GM12878 (cell line): ENCODE measurements at regions not wholly inside any gene's neighbourhood (a gene's known extent, or its start where the extent isn't known, plus 50 kb on each side); places are given as distances from the start of the nearest gene placed in this dataset.

Experiments used
- ATAC-seq: fragments of 200-7000 bp; cut with Tn5 transposase; 3 replicates; pipeline ENCODE4 v1.9.1; 2020; ENCODE audit warnings: mild to moderate bottlenecking, moderate library complexity
- BruUV-seq: library from RNA; stranded (reverse); fragments of 400-500 nt; replicated peaks from 2 replicates; lab custom pipeline; 2021; lab: Mats Ljungman, UMichigan
- CTCF ChIA-PET: fragments of 300-600 bp; sonication (Branson Sonifier 250); formaldehyde crosslinking; extraction: SDS; loops from one replicate; lab custom pipeline; 2021; ENCODE audit warnings: inconsistent platforms; lab: Yijun Ruan, JAX
- POLR2A ChIA-PET: fragments of 350-600 bp; formaldehyde crosslinking; extraction: SDS; loops from one replicate; lab custom pipeline; 2021; ENCODE audit warnings: inconsistent platforms; lab: Charles Lee
- RAD21 ChIA-PET: fragments of 300-600 bp; sonication (Branson Sonifier 250); formaldehyde crosslinking; loops from one replicate; lab custom pipeline; 2023; ENCODE audit warnings: antibody characterized with exemption; ENCODE audit not compliant: unreplicated experiment; lab: Charles Lee
- SMC1A ChIA-PET: fragments of 300-600 bp; sonication (Branson Sonifier 250); formaldehyde crosslinking; loops from one replicate; lab custom pipeline; 2023; ENCODE audit not compliant: unreplicated experiment, uncharacterized antibody; lab: Charles Lee
- DNase-seq: peaks from one replicate; pipeline ENCODE4 v3.0.0-alpha.2; 2011; ENCODE audit warnings: low read depth, low spot score
- FAIRE-seq: peaks from 3 replicates; lab custom pipeline; 2011; peaks lifted over from hg19 to GRCh38; lab: Jason Lieb, UNC
- H2AFZ ChIP-seq: 2 replicates; pipeline ENCODE4 v1.6.0; 2011; ENCODE audit warnings: low read depth, low read length, control low read depth; ENCODE audit not compliant: control insufficient read depth
- H3K27ac ChIP-seq: 2 replicates; pipeline ENCODE4 v1.5.1; 2011; ENCODE audit warnings: control low read depth; ENCODE audit not compliant: control insufficient read depth, insufficient read depth
- H3K27me3 ChIP-seq, 2 experiments: replicated peaks in 1 of 2; 2 replicates each; pipeline versions ENCODE4 v1.6.0 to v1.6.1; 2011; ENCODE audit warnings: low read length in 1 of 2; ENCODE audit not compliant: control insufficient read depth in 2 of 2, insufficient read depth in 2 of 2
- H3K36me3 ChIP-seq, 2 experiments: 2 replicates each; pipeline ENCODE4 v1.5.1; 2011; ENCODE audit warnings: low read length in 1 of 2; ENCODE audit not compliant: control insufficient read depth in 2 of 2, insufficient read depth in 2 of 2
- H3K4me1 ChIP-seq: 2 replicates; pipeline ENCODE4 v1.6.1; 2011; ENCODE audit warnings: mild to moderate bottlenecking, low read length, moderate library complexity, mixed read lengths; ENCODE audit not compliant: control insufficient read depth, insufficient read depth
- H3K4me2 ChIP-seq: 2 replicates; pipeline ENCODE4 v1.6.0; 2011; ENCODE audit warnings: control low read depth; ENCODE audit not compliant: control insufficient read depth, insufficient read depth
- H3K4me3 ChIP-seq: fragments of 200-600 bp; sonication (generic); 2 replicates; pipeline ENCODE4 v1.5.1; 2016
- H3K79me2 ChIP-seq: 2 replicates; pipeline ENCODE4 v1.6.0; 2011; ENCODE audit warnings: low read length; ENCODE audit not compliant: control insufficient read depth, insufficient read depth
- H3K9ac ChIP-seq: 2 replicates; pipeline ENCODE4 v1.8.0; 2011; ENCODE audit warnings: low read length, control low read depth, mixed read lengths; ENCODE audit not compliant: control insufficient read depth, insufficient read depth
- H3K9me3 ChIP-seq: replicated peaks from 3 replicates; pipeline ENCODE4 v1.5.1; 2011; ENCODE audit warnings: mild to moderate bottlenecking, low read length; ENCODE audit not compliant: control insufficient read depth, insufficient read depth
- H4K20me1 ChIP-seq: 2 replicates; pipeline ENCODE4 v1.6.0; 2011; ENCODE audit not compliant: control insufficient read depth, insufficient read depth
- BCL11A ChIP-seq: IDR thresholded peaks from 2 replicates; pipeline ENCODE4 v1.6.1; 2011; ENCODE audit warnings: low read depth, low read length
- CBFB ChIP-seq: IDR thresholded peaks from 2 replicates; pipeline ENCODE4 v1.6.1; 2016; ENCODE audit warnings: antibody characterized with exemption, low read depth
- NKRF ChIP-seq: fragments of 450-650 bp; conservative IDR thresholded peaks from 2 replicates; pipeline ENCODE4 v1.6.1; 2017; ENCODE audit warnings: mild to moderate bottlenecking, moderate library complexity
- TCF3 ChIP-seq: IDR thresholded peaks from 2 replicates; pipeline ENCODE4 v1.6.1; 2012; ENCODE audit warnings: low read depth, mild to moderate bottlenecking, low read length, borderline replicate concordance; ENCODE audit not compliant: insufficient read depth
- WGBS: methylation state at CpG from one replicate; pipeline ENCODE4 v1.1.6; 2016; ENCODE audit warnings: low lambda C conversion rate; ENCODE audit not compliant: insufficient replicate concordance, insufficient coverage; ENCODE audit errors: missing lambda C conversion rate; 5-methylcytosine and 5-hydroxymethylcytosine counted together
- in situ Hi-C: fragments of 300-500 bp; cut with MboI; formaldehyde crosslinking; loops from 9 replicates; pipeline ENCODE4 v1.14.3; 2018; ENCODE audit warnings: mixed read lengths
- intact Hi-C: fragments of 100-400 bp; cut with micrococcal nuclease; formaldehyde crosslinking; loops from one replicate; pipeline ENCODE4 v1.14.2; 2022; ENCODE audit not compliant: unreplicated experiment

DNA sequence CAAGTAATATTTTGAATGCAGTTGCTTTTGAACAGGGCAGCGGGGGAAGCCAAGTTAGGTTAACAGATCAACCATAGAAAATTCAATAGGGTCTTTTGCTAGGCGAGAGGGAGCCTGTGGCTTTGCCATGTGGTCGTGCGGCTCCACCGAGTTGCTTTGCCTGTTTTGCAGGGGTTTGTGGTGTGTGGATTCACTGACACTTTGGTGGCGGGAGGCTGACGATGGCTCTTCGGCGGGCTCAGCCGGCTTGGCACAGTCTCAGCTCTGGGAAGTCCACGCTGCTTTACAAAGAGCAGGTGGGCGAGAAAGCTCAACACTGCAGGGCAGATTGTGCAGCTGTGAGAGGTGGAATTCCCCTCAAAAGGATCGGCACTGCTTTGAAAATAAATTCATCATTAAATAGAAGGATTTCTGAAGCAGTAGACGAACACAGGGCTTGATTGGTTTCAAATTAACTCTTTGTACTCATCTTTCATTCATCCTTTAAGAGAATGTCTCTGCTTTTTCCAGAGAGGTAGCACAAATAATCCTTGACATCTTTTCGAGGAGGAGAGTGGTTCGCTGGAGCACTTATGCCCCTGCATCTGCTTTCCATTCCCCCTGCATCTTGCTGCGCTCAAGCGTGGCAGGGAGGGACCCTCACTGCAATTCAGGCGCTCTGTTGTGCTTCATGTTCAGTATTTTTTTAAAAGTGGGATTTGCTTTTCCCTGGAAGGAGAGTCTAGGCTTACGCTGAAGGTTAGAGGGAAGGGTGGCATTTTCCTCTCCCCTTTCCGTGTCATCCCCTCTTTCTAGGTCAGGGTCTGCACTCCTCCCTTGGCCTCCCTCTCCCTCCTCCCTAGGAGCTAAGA, 201.8 kb upstream of the LEF1 start:
- Histone ChIP-seq H3K4me3 (no peak overlapping the region), H3K9me3 (no peaks in the 10 kb centered on the region), H3K27me3 (peaks cover 1 to 2% of the 10 kb centered on the region in 2 experiments; a peak in 3 of 4 replicates), H3K4me2 (no peak overlapping the region), H4K20me1 (no peaks in the 10 kb centered on the region), H3K27ac (no peak overlapping the region), H2AFZ (no peak overlapping the region), H3K79me2 (no peaks in the 10 kb centered on the region), H3K9ac (no peak overlapping the region), H3K36me3 (no peaks in the 10 kb centered on the region), H3K4me1 (no peaks in the 10 kb centered on the region)
- RAD21 ChIA-PET = no interaction called here
- ATAC-seq (no peak), FAIRE-seq (no peak), DNase-seq (no peak)
- no TSS peak for BruUV-seq
- no peak for TF ChIP-seq CBFB
- no peak for TF ChIP-seq NKRF
- TF ChIP-seq BCL11A = no peak
- no peak for TF ChIP-seq TCF3
- CTCF ChIA-PET = interaction anchor here (0.7 to 1.0 kb wide), 2 partner anchors 21 to 83 kb away, joined by 3 to 4 read pairs; no protein-coding TSS in a partner anchor
- in situ Hi-C loops = no loop called here
- intact Hi-C loops = no loop called here
- POLR2A ChIA-PET = no interaction called here
- 35% methylated on average over 21 of the region's 21 CpGs for WGBS
- SMC1A ChIA-PET = no interaction called here
